ENCODE measurements at regions not wholly inside any gene's neighbourhood (a gene's known extent, or its start where the extent isn't known, plus 50 kb on each side); places are given as distances from the start of the nearest gene placed in this dataset.

DNA sequence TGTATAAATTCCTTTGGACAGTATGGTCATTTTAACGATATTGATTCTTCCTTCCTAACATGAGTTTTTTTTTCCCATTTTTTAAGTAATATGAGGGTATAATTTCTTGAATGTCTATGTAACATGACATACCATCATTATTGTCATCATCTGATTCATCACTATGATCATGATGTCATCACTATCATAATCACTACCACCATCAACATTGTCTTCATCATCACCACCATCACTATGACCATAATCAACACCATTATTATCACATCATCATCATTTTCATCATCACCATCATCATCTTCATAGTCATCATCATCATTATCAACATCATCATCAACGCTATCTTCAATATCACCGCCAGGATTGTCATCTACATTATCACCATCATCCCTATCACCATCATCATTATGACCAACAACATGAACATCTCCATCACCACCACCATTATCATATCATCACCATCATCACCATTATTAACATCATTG lies 1377.2 kb downstream of the CDY2B start:
- Histone ChIP-seq H3K4me3 (ENCODE audit: low read length) (no peak overlapping the region), H3K4me1 (ENCODE audit: control insufficient read depth, low read length) (no peaks in the 10 kb centered on the region), H3K9me2 (replicated peaks; ENCODE audit: control insufficient read depth, low read length) (no peaks in the 10 kb centered on the region), H3K27me3 (ENCODE audit: control insufficient read depth, low read length) (no peaks in the 10 kb centered on the region), H3K9me3 (ENCODE audit: control insufficient read depth, insufficient read depth, low read length) (no peaks in the 10 kb centered on the region), H3K27ac (ENCODE audit: low read depth, low read length) (no peak overlapping the region), H3K79me2 (ENCODE audit: control insufficient read depth, low read length) (no peaks in the 10 kb centered on the region), H3F3A (ENCODE audit: control insufficient read depth, insufficient read depth) (no peaks in the 10 kb centered on the region), H4K20me1 (ENCODE audit: control insufficient read depth, insufficient read depth, low read depth, low read length) (no peaks in the 10 kb centered on the region), H3K4me2 (ENCODE audit: low read length) (no peak overlapping the region), H3K36me3 (ENCODE audit: control insufficient read depth, low read length) (no peaks in the 10 kb centered on the region)
- TF ChIP-seq EZH2phosphoT487 (IDR thresholded peaks at IDR 0.05; ENCODE audit: borderline replicate concordance, low read length), result no peak
- TF ChIP-seq, protein P1, sequence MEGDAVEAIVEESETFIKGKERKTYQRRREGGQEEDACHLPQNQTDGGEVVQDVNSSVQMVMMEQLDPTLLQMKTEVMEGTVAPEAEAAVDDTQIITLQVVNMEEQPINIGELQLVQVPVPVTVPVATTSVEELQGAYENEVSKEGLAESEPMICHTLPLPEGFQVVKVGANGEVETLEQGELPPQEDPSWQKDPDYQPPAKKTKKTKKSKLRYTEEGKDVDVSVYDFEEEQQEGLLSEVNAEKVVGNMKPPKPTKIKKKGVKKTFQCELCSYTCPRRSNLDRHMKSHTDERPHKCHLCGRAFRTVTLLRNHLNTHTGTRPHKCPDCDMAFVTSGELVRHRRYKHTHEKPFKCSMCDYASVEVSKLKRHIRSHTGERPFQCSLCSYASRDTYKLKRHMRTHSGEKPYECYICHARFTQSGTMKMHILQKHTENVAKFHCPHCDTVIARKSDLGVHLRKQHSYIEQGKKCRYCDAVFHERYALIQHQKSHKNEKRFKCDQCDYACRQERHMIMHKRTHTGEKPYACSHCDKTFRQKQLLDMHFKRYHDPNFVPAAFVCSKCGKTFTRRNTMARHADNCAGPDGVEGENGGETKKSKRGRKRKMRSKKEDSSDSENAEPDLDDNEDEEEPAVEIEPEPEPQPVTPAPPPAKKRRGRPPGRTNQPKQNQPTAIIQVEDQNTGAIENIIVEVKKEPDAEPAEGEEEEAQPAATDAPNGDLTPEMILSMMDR (IDR thresholded peaks at IDR 0.05; ENCODE audit: low read depth, low read length, poor library complexity, severe bottlenecking), result no peak

DNA sequence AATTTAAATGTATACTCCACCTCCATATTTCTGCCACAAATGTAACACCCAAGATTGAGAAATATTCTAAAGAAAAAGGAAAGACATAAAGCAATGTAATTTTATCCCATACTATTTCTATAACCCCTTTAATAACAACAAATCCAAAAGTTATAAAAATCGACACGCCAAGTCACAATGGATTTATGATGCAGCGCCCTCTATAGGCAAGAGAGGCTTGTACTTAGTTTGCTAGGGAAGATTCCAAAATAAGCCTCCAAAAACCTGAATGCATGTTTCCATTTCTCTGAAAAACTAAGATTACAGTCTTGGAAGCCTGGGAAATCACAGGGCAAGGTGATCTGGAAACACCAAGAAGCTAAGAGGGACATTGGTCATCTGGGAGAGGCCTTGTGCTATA lies 1389.3 kb downstream of the CDY2B start:
- no peaks in the 10 kb centered on the region for H3K27me3 ChIP-seq (ENCODE audit: control insufficient read depth, low read length)
- H3K4me1 ChIP-seq (ENCODE audit: control insufficient read depth, low read length), result no peaks in the 10 kb centered on the region
- no peaks in the 10 kb centered on the region for H4K20me1 ChIP-seq (ENCODE audit: control insufficient read depth, insufficient read depth, low read depth, low read length)
- H3K4me3 ChIP-seq (ENCODE audit: low read length), result no peak overlapping the region
- no peaks in the 10 kb centered on the region for H3K79me2 ChIP-seq (ENCODE audit: control insufficient read depth, low read length)
- H3K9me2 ChIP-seq (replicated peaks; ENCODE audit: control insufficient read depth, low read length), result no peaks in the 10 kb centered on the region
- no peaks in the 10 kb centered on the region for H3K9me3 ChIP-seq (ENCODE audit: control insufficient read depth, insufficient read depth, low read length)
- H3K27ac ChIP-seq (ENCODE audit: low read depth, low read length), result no peak overlapping the region
- no peak overlapping the region for H3K4me2 ChIP-seq (ENCODE audit: low read length)
- TF ChIP-seq, protein P1 (IDR thresholded peaks at IDR 0.05; ENCODE audit: low read depth, low read length, poor library complexity, severe bottlenecking), result peak; percentile 44
- no peak for TF ChIP-seq EZH2phosphoT487 (IDR thresholded peaks at IDR 0.05; ENCODE audit: borderline replicate concordance, low read length)
- H3K36me3 ChIP-seq (ENCODE audit: control insufficient read depth, low read length), result no peaks in the 10 kb centered on the region
- H3F3A ChIP-seq (ENCODE audit: control insufficient read depth, insufficient read depth), result no peaks in the 10 kb centered on the region

DNA sequence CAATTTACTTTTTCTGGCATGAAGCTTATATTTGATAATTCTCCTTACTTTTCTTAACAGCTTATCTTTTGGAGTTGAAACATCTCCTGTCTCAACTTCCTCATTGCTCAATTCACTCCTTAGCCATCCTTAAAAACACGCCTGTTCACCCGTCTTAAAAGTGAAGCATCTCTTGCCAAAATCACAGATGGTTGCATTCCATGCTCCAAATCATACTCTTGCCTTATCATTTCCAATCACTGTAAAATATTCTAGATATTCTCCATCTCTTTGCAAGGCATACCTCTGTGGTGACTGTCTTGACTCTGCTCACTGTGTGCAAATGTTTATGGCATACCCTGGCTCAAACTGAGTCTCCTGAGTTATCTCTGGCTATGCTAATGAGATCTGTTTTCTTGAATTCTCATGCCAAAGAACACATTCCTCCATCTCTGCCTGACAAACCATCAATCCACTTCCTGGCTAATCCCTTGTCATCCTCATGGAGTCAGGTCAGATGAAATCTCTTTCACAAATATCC lies 1393.3 kb downstream of the CDY2B start:
- Histone ChIP-seq H3K27ac (ENCODE audit: low read depth, low read length) (no peak overlapping the region), H3K9me3 (ENCODE audit: control insufficient read depth, insufficient read depth, low read length) (no peaks in the 10 kb centered on the region), H3K27me3 (ENCODE audit: control insufficient read depth, low read length) (no peaks in the 10 kb centered on the region), H3F3A (ENCODE audit: control insufficient read depth, insufficient read depth) (no peaks in the 10 kb centered on the region), H3K4me2 (ENCODE audit: low read length) (no peak overlapping the region), H3K79me2 (ENCODE audit: control insufficient read depth, low read length) (no peaks in the 10 kb centered on the region), H3K36me3 (ENCODE audit: control insufficient read depth, low read length) (no peaks in the 10 kb centered on the region), H3K4me1 (ENCODE audit: control insufficient read depth, low read length) (no peaks in the 10 kb centered on the region), H4K20me1 (ENCODE audit: control insufficient read depth, insufficient read depth, low read depth, low read length) (no peaks in the 10 kb centered on the region), H3K9me2 (replicated peaks; ENCODE audit: control insufficient read depth, low read length) (no peaks in the 10 kb centered on the region), H3K4me3 (ENCODE audit: low read length) (no peak overlapping the region)
- TF ChIP-seq EZH2phosphoT487 (IDR thresholded peaks at IDR 0.05; ENCODE audit: borderline replicate concordance, low read length), result no peak
- TF ChIP-seq, protein P1 (IDR thresholded peaks at IDR 0.05; ENCODE audit: low read depth, low read length, poor library complexity, severe bottlenecking), result no peak
